IPS DF 6.9 (cell line): ENCODE measurements at regions not wholly inside any gene's neighbourhood (a gene's known extent, or its start where the extent isn't known, plus 50 kb on each side); places are given as distances from the start of the nearest gene placed in this dataset.

Experiments
- DNase-seq: peaks from one replicate; pipeline ENCODE4 v3.0.0-alpha.2; 2013; ENCODE audit warnings: low read depth, low spot score
- H3K27ac ChIP-seq: one replicate; pipeline ENCODE4 v1.5.1; 2013; ENCODE audit warnings: low read length, control low read depth
- H3K27me3 ChIP-seq: 2 replicates; pipeline ENCODE4 v1.6.1; 2013; ENCODE audit warnings: mild to moderate bottlenecking, low read length; ENCODE audit not compliant: control insufficient read depth, insufficient read depth
- H3K36me3 ChIP-seq: 2 replicates; pipeline ENCODE4 v1.6.1; 2013; ENCODE audit warnings: low read length; ENCODE audit not compliant: control insufficient read depth, insufficient read depth
- H3K4me1 ChIP-seq: 2 replicates; pipeline ENCODE4 v1.6.1; 2013; ENCODE audit warnings: low read length; ENCODE audit not compliant: control insufficient read depth, insufficient read depth
- H3K4me3 ChIP-seq: 2 replicates; pipeline ENCODE4 v1.5.1; 2013; ENCODE audit warnings: mild to moderate bottlenecking, low read length
- H3K9me3 ChIP-seq: 2 replicates; pipeline ENCODE4 v1.6.1; 2013; ENCODE audit warnings: low read length, inconsistent platforms; ENCODE audit not compliant: control insufficient read depth, insufficient read depth
- WGBS: extraction: QIAGEN DNeasy Blood & Tissue Kit; methylation state at CpG from one replicate; pipeline ENCODE4 v1.1.7; 2013; ENCODE audit warnings: mixed read lengths, missing lambda C conversion rate; ENCODE audit not compliant: insufficient read length, insufficient coverage; 5-methylcytosine and 5-hydroxymethylcytosine counted together

DNA sequence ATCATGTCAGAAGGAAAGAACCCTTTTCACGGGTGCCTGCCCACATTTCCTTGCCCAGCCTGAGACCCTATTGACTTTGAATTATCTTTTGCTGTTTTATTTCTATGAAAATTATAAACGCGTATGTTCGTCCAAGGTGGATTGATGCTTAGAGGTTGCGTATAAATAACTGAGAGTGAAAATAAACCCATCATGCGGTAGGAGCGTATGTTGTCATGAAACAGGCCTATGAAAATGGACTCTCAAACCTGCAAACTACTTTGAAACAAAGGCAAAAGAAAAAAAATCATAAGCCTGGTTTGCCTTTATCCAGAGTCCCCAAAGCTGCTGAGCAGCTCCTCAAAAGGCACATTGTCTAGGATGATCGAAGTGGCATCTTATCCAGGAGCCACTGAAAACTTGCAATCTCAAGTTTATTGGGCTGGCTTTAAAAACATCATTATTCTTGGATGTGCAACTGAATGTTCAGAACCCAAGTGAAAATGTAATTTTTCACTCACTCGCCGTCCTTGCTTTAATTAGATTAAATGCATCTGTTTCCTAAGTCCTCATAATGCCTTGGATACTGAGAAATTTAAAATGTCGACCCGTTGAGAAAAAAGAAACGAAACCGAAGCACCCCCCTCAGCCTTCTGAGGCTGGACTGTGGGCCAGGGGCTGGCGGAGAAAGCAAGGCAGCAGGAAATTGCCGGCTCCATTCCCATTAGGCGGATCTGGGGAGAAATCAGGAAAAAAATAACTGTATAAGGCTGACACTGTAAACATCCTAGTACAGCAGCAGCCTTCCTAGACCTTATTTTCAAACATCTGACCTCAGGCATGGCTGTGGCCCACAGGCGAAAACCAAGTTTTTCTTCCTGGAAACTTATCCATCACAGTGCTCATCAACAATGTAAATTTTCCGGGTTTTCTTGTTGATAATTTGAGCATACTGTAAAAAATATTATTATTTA, 82.9 kb upstream of the PPARA start:
- Histone ChIP-seq H3K4me1 (peaks cover 2% of the 10 kb centered on the region; the same call in 1 of the 2 replicates), H3K4me3 (no peak overlapping the region)

DNA sequence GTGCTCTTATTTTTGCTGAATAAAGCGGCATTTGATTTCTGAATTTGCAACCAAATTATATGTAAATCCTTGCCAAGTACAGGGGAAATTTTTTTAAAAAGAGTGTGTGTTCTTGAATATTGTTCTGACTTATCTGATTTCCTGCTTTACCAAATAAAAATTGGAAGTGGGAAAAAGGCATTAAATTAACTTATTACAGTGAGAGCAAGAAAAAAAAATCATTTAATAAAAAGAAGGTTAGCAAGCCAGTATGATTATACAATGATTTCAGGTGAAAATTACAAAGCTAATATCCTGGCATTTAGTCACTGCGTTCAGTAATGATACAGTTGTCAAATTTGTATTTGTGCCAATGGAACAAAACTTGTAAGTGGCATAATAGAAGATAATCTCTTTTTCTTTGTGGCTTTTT, 82.1 kb upstream of the PPARA start:
- Histone ChIP-seq H3K36me3 (peaks cover 2% of the 10 kb centered on the region; the same call in 1 of the 2 replicates), H3K4me3 (no peak overlapping the region), H3K27me3 (peaks cover 4% of the 10 kb centered on the region), H3K9me3 (no peaks in the 10 kb centered on the region), H3K4me1 (peaks cover 2% of the 10 kb centered on the region; the same call in 1 of the 2 replicates), H3K27ac (no peak overlapping the region)
- no peak for DNase-seq
- no CpG with 5 or more reads among the region's 2 CpGs for WGBS

More for the DNA sequence above, 82.9 kb upstream of the PPARA start:
- Histone ChIP-seq H3K36me3 (peaks cover 2% of the 10 kb centered on the region; the same call in 1 of the 2 replicates), H3K27ac (no peak overlapping the region), H3K27me3 (peaks cover 4% of the 10 kb centered on the region), H3K9me3 (no peaks in the 10 kb centered on the region)
- WGBS = 100% methylated on average over 4 of the region's 19 CpGs
- no peak for DNase-seq

DNA sequence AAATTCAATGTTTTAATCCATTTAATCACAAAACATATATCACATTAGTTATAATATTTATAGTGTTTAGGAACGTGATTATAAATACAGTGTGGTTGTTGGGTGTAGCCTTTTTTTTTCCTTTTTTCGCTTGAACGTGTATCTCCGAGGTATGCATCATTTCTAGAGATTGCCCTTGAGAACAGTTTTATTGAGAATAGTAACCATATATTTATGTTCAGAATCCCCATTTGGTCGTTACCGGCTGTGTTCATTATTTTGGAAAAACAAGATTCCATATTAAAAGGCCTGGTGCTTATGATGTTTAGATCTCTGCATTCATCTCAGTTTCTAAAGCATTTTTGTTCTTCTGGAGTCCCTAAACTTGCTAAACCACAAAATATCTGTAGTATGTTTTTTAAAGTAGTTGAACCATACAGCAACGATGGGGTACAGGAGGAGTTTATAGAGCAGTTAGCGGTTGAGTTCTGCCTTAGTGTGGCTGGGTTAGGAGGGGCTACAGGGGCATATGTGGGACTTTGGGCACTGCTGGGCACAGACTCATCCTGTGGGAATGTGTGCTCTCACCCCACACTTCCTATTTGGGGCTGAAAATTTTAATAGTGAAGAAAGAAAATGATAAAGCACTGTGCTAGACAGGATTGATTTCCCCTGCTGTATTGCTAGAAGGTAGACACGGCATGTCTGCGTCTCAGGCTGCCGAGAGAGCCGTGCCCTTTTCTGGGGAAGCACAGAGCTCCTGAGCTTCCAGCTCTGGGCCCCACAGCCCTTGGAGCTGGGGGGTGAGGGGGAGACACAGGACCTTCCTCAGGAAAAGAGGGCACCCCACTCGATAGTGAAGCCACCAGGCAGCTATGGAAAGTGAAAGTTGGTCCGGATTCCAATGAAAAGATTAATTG, 81.5 kb upstream of the PPARA start:
- no peak for DNase-seq
- peaks cover 2% of the 10 kb centered on the region; the same call in 1 of the 2 replicates for H3K36me3 ChIP-seq
- peaks cover 6% of the 10 kb centered on the region for H3K4me1 ChIP-seq
- peaks cover 4% of the 10 kb centered on the region for H3K27me3 ChIP-seq
- H3K9me3 ChIP-seq = no peaks in the 10 kb centered on the region
- WGBS = no CpG with 5 or more reads among the region's 14 CpGs
- H3K27ac ChIP-seq = no peak overlapping the region
- H3K4me3 ChIP-seq = no peak overlapping the region

DNA sequence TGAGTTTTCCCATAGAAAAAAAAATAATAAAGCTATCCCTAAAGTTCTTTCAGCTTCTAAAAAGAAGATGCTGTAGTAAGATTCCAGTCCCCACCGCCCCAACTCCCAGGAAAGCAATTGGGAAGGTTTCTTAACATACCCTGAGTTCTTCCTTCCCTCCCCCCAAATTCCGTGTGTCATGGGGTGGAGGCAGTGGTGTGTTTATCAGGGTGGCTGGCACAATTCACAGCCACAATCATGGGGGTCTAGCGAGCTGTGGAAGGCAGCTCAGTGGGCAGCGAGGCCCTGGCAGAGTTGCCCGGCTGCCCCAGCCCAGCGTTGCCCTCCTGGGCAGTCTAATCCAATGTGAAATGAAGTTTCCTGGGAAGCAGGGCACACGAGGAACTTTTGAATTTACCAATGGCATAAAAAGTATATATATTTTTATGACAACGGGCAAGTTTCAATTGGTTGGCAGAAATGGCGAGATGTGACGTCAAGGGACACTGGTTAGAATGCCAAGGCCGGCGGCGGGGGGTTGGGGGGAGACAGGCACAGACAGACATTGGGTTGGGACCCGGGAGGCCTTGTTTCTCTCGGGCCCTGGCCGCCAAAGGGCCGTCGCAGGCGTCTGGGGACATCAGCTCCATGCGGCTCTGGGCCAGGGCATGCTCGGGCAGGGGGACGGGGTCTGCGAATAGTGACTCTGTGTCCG, 80.7 kb upstream of the PPARA start:
- H3K4me1 ChIP-seq = peaks cover 6% of the 10 kb centered on the region; the same call in 1 of the 2 replicates
- WGBS = no CpG with 5 or more reads among the region's 24 CpGs
- no peak overlapping the region for H3K27ac ChIP-seq
- peaks cover 4% of the 10 kb centered on the region for H3K27me3 ChIP-seq
- H3K36me3 ChIP-seq = no peaks in the 10 kb centered on the region; the same call in 1 of the 2 replicates
- peak overlapping the region; percentile 98; the same call in 1 of the 2 replicates for H3K4me3 ChIP-seq
- no peak for DNase-seq
- no peaks in the 10 kb centered on the region for H3K9me3 ChIP-seq

DNA sequence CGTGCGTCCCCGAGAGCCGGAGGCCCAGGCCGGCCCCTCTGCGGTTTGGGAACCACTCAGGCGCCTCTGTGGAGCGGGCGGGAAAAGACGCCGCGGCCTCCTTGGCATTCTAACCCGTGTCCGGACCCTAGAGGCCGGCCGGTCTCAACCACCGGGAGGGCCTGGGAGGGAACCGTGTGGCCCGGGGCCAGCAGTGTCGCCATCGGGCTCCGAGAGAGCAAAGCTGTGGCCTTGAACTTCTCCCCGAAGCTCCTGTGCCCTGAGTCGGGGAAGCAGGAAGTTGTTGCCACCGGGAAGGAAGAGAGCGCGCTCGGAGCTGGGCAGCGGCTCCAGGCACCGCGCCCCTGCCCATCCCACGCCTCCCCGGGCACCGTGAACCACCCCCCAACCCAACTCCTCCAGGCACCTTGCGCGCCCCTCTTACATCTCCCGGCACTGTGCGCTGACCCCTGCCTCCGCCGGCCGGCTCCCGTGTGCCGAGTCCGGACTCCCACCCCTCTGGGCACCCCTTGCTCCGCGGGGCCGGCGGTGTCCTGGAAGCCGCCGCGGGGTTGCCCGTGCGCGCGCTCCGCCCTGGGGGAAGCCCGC, 80.0 kb upstream of the PPARA start:
- Histone ChIP-seq H3K27ac (no peak overlapping the region), H3K4me3 (peak overlapping the region; percentile 98), H3K4me1 (peaks cover 12% of the 10 kb centered on the region; the same call in 1 of the 2 replicates), H3K27me3 (peaks cover 4% of the 10 kb centered on the region), H3K36me3 (no peaks in the 10 kb centered on the region; the same call in 1 of the 2 replicates), H3K9me3 (no peaks in the 10 kb centered on the region)
- DNase-seq = no peak
- no CpG with 5 or more reads among the region's 57 CpGs for WGBS

DNA sequence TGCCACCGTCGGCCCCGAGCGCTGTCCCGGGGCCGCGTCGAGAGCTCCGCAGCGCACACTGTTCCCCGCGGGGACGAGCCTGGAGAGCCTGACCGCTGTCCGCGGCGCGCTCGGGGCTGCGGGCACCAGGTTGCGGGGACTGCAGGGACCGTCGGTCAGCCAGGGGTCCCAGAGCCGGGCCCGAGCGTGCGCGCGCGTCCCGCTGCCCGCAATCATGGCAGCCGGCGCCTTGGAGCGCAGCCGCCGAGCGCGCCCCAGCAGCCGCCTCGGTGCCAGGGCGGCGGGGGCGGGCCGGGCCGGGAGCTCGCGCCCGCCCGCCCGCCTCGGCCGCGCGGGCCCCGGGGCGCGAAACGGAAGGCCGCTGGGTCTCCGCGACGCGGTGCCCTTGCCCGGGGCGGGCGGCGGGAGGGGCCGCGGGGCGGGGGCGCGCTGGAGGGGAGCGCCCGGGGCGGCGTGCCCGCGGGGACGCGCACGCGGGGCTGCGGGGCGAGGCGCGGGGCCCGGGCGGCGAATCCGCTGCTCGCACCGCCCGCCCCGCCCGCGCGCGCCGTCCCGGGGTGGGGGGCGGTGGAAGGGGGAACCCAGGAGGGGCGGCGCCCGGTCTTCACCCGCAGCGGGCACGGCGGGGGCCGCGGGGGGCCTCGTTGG, 79.4 kb upstream of the PPARA start:
- WGBS = no CpG with 5 or more reads among the region's 112 CpGs
- Histone ChIP-seq H3K4me1 (peaks cover 14% of the 10 kb centered on the region; the same call in 1 of the 2 replicates), H3K27me3 (peaks cover 4% of the 10 kb centered on the region), H3K4me3 (peak overlapping the region; percentile 98), H3K36me3 (no peaks in the 10 kb centered on the region; the same call in 1 of the 2 replicates), H3K9me3 (no peaks in the 10 kb centered on the region), H3K27ac (no peak overlapping the region)
- DNase-seq = no peak

DNA sequence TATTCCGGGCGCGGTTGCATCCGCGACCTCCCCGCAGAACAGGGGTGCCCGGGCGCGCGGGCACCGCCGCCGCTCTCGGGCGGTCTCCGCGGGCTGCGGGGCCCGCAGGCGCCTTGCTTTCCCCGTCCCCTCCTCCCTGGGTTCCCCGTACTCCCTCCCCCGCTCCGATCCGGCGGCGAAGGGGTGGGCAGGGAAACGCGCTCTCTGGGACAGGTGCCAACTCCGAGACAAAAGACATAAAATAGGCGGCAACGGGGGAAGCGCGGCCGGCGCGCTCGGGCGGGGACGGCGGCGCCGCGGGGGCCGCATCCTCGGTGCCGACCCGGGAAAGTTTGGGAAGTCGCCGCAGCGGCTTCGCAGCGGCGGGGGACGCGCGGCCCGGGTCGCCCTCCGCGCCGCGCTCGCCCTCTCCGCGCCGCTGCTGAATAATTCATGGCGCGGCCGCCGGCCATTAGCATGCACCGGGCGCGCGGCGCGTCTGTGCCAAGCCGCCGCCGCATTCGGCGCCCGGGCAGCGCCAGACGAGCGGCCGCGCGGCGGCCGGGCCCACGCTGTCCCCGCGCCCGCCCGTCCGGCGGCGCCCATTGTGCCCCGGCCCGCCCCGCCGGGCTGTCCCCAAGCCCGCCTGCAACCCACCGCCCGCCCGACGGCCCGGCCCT, 78.7 kb upstream of the PPARA start:
- Histone ChIP-seq H3K27ac (no peak overlapping the region), H3K4me1 (peaks cover 14% of the 10 kb centered on the region; the same call in 1 of the 2 replicates), H3K9me3 (no peaks in the 10 kb centered on the region), H3K4me3 (peak overlapping the region; percentile 98; the same call in 1 of the 2 replicates), H3K36me3 (no peaks in the 10 kb centered on the region; the same call in 1 of the 2 replicates), H3K27me3 (peaks cover 3% of the 10 kb centered on the region)
- no peak for DNase-seq
- WGBS = no CpG with 5 or more reads among the region's 109 CpGs

DNA sequence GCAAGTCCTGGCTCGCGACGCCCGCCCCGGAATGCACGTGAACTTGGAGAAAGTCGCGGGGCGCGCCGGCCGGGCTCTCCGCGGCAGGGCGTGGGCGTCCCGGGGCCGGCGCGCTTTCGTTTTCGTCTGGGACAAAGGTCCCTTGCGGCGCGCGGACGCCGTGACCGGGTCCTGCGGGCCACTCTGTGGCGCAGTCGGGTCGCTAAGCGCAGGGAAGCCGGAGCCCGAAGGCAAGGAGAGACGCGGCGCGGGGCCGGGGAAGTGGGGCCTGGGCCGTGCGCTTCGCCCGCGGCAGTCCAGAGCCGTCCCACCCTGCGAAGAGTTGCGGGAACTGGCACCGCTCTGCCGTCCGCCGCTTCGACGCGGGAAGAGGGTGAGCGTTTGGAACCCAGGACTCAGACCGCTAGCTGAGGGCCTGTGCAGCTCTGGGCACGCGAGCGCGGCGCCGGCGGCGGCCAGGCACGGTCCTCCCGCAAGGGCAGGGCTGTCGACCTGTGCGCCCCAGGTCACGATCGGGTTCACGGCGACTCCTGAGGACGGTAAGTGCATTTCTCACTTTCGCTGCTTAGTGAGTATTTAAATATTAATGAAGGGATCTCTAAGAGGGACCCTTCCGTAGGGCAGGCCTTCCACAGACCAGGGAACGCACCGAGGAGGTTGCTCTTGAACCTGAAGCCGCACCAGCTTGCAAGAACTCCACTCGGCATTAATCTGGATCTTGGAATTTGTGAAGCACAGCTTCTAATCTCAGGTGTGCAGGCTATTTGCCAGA, 78.0 kb upstream of the PPARA start:
- H3K4me3 ChIP-seq = peak overlapping the region; percentile 98
- no CpG with 5 or more reads among the region's 81 CpGs for WGBS
- DNase-seq = no peak
- peaks cover 14% of the 10 kb centered on the region; the same call in 1 of the 2 replicates for H3K4me1 ChIP-seq
- H3K36me3 ChIP-seq = no peaks in the 10 kb centered on the region; the same call in 1 of the 2 replicates
- H3K27me3 ChIP-seq = no peaks in the 10 kb centered on the region; the same call in none of the 2 replicates
- H3K27ac ChIP-seq = no peak overlapping the region
- H3K9me3 ChIP-seq = no peaks in the 10 kb centered on the region
